SK-N-SH (cell line): ENCODE measurements at regions not wholly inside any gene's neighbourhood (a gene's known extent, or its start where the extent isn't known, plus 50 kb on each side); places are given as distances from the start of the nearest gene placed in this dataset.

Experiments
- CTCF ChIA-PET: fragments of 300-600, 350-600 bp; formaldehyde crosslinking; extraction: SDS; loops from one replicate; lab custom pipeline; 2021; lab: Yijun Ruan, JAX
- POLR2A ChIA-PET: fragments of 350-600 bp; sonication (Branson Sonifier 250); formaldehyde crosslinking; extraction: SDS; loops from one replicate; lab custom pipeline; 2020; ENCODE audit warnings: antibody characterized with exemption, inconsistent platforms; lab: Yijun Ruan, JAX
- DNase-seq: peaks from one replicate; pipeline ENCODE4 v3.0.0; 2012
- H2AFZ ChIP-seq: fragments of 200-600 bp; sonication (generic); 2 replicates; pipeline ENCODE4 v1.8.1; 2016; ENCODE audit warnings: antibody characterized with exemption, mild to moderate bottlenecking, low read depth
- H3F3A ChIP-seq: fragments of 200-600 bp; sonication (generic); replicated peaks from 2 replicates; pipeline ENCODE3; 2016; ENCODE audit warnings: antibody characterized with exemption, mild to moderate bottlenecking; ENCODE audit not compliant: insufficient read depth
- H3K27ac ChIP-seq, 2 experiments: fragments of 200-500 bp in 1 of 2; fragments of 200-600 bp in 1 of 2; sonication (Bioruptor generic) in 1 of 2; sonication (generic), shearing (Covaris generic) in 1 of 2; 2 replicates each; pipeline versions ENCODE4 v1.5.1 to v1.6.1; 2014 to 2016; ENCODE audit warnings: low read depth in 2 of 2, inconsistent platforms in 1 of 2, low read length in 1 of 2, mild to moderate bottlenecking in 1 of 2, mixed read lengths in 1 of 2
- H3K27me3 ChIP-seq: fragments of 200-600 bp; sonication (generic), shearing (Covaris generic); 2 replicates; pipeline ENCODE4 v1.6.1; 2016; ENCODE audit warnings: mixed run types; ENCODE audit not compliant: insufficient read depth
- H3K36me3 ChIP-seq, 2 experiments: fragments of 200-500 bp in 1 of 2; fragments of 200-600 bp in 1 of 2; sonication (Bioruptor generic) in 1 of 2; sonication (generic) in 1 of 2; replicated peaks in 1 of 2; 2 replicates each; pipeline versions ENCODE3 to v1.5.1; 2014 to 2016; ENCODE audit warnings: low read length in 1 of 2, mild to moderate bottlenecking in 1 of 2; ENCODE audit not compliant: insufficient read depth in 2 of 2, control insufficient read depth in 1 of 2
- H3K4me1 ChIP-seq, 2 experiments: fragments of 200-500 bp in 1 of 2; fragments of 200-600 bp in 1 of 2; sonication (Bioruptor generic) in 1 of 2; sonication (generic), shearing (Covaris generic) in 1 of 2; 2 replicates each; pipeline versions ENCODE4 v1.5.1 to v1.6.1; 2014 to 2016; ENCODE audit warnings: low read depth in 1 of 2, low read length in 1 of 2, mixed run types in 1 of 2; ENCODE audit not compliant: insufficient read depth in 2 of 2, control insufficient read depth in 1 of 2
- H3K4me2 ChIP-seq: fragments of 200-600 bp; sonication (generic), shearing (Covaris generic); 2 replicates; pipeline ENCODE4 v1.6.1; 2017; ENCODE audit warnings: mixed run types
- H3K4me3 ChIP-seq, 2 experiments: fragments of 200-500 bp in 1 of 2; fragments of 200-600 bp in 1 of 2; sonication (Bioruptor generic) in 1 of 2; sonication (generic), shearing (Covaris generic) in 1 of 2; 2 replicates each; pipeline versions ENCODE4 v1.5.1 to v1.8.1; 2014 to 2016; ENCODE audit warnings: low read depth in 2 of 2, inconsistent platforms in 1 of 2, low read length in 1 of 2, mild to moderate bottlenecking in 1 of 2, mixed read lengths in 1 of 2, moderate library complexity in 1 of 2
- H3K79me2 ChIP-seq: fragments of 200-600 bp; sonication (generic); 2 replicates; pipeline ENCODE4 v1.8.1; 2017; ENCODE audit warnings: mild to moderate bottlenecking; ENCODE audit not compliant: insufficient read depth
- H3K9ac ChIP-seq: fragments of 200-600 bp; sonication (generic); 2 replicates; pipeline ENCODE4 v1.6.1; 2017; ENCODE audit warnings: mixed run types
- H3K9me2 ChIP-seq: fragments of 200-600 bp; sonication (generic); 2 replicates; pipeline ENCODE4 v1.6.1; 2017; ENCODE audit warnings: mixed run types
- H3K9me3 ChIP-seq: fragments of 200-600 bp; sonication (generic); 2 replicates; pipeline ENCODE4 v1.6.1; 2017; ENCODE audit warnings: mixed run types, mild to moderate bottlenecking, moderate library complexity
- H4K20me1 ChIP-seq: fragments of 200-600 bp; sonication (generic); 2 replicates; pipeline ENCODE4 v1.6.1; 2017; ENCODE audit warnings: mild to moderate bottlenecking, mixed run types; ENCODE audit not compliant: insufficient read depth
- CHD2 ChIP-seq: fragments of 150-350 bp; IDR thresholded peaks from 2 replicates; pipeline ENCODE4 v1.6.1; 2018; ENCODE audit warnings: low read length; ENCODE audit not compliant: partially characterized antibody
- ELF1 ChIP-seq: IDR thresholded peaks from 2 replicates; pipeline ENCODE4 v1.4.0; 2012
- EP300 ChIP-seq, 2 experiments: IDR thresholded peaks; 2 replicates each; pipeline versions ENCODE4 v1.4.0 to v1.6.1; 2012; ENCODE audit warnings: borderline replicate concordance in 1 of 2, low read depth in 1 of 2, low read length in 1 of 2
- EZH2phosphoT487 ChIP-seq: fragments of 200-600 bp; sonication (generic); IDR thresholded peaks from 2 replicates; pipeline ENCODE4 v1.6.1; 2017; ENCODE audit warnings: low read depth, mixed run types, mild to moderate bottlenecking, antibody characterized with exemption, moderate library complexity, borderline replicate concordance
- FOSL2 ChIP-seq: IDR thresholded peaks from 2 replicates; pipeline ENCODE4 v1.4.0; 2012; ENCODE audit warnings: low read depth, mild to moderate bottlenecking, moderate library complexity, borderline replicate concordance
- FOXM1 ChIP-seq: IDR thresholded peaks from 2 replicates; pipeline ENCODE4 v1.4.0; 2012; ENCODE audit warnings: low read depth, mild to moderate bottlenecking
- GATA2 ChIP-seq: sonication (generic); formaldehyde crosslinking; IDR thresholded peaks from 2 replicates; pipeline ENCODE4 v1.5.0; 2020; ENCODE audit warnings: mild to moderate bottlenecking, missing genetic modification reagents
- JUND ChIP-seq: IDR thresholded peaks from 2 replicates; pipeline ENCODE4 v1.4.0; 2012
- MEF2A ChIP-seq: IDR thresholded peaks from 2 replicates; pipeline ENCODE4 v1.4.0; 2012; ENCODE audit warnings: low read depth, borderline replicate concordance
- MXI1 ChIP-seq: IDR thresholded peaks from 2 replicates; pipeline ENCODE4 v1.6.1; 2012; ENCODE audit warnings: mild to moderate bottlenecking, low read depth, low read length, improper control_type of control experiment
- POLR2AphosphoS5 ChIP-seq: IDR thresholded peaks from 2 replicates; pipeline ENCODE4 v1.6.1; 2012; ENCODE audit warnings: low read depth, low read length
- RCOR1 ChIP-seq: fragments of 150-350 bp; IDR thresholded peaks from 2 replicates; pipeline ENCODE4 v1.6.1; 2017; ENCODE audit warnings: antibody characterized with exemption, low read length
- RXRA ChIP-seq: IDR thresholded peaks from 2 replicates; pipeline ENCODE4 v1.4.0; 2012; ENCODE audit warnings: low read depth, mild to moderate bottlenecking, borderline replicate concordance
- SMC3 ChIP-seq: IDR thresholded peaks from 2 replicates; pipeline ENCODE4 v1.6.1; 2012; ENCODE audit warnings: low read depth, low read length, improper control_type of control experiment
- TCF12 ChIP-seq: IDR thresholded peaks from 2 replicates; pipeline ENCODE4 v1.4.0; 2012
- WGBS: methylation state at CpG from one replicate; pipeline ENCODE4 v1.1.6; 2017; ENCODE audit warnings: low lambda C conversion rate; 5-methylcytosine and 5-hydroxymethylcytosine counted together
- TF ChIP-seq, protein P1 (sequence below): IDR thresholded peaks from 2 replicates; pipeline ENCODE4 v1.4.0; 2012; ENCODE audit warnings: low read depth
- TF ChIP-seq, protein P2 (sequence below): IDR thresholded peaks from 2 replicates; pipeline ENCODE4 v1.6.1; 2012; ENCODE audit warnings: mild to moderate bottlenecking, low read depth, low read length, moderate library complexity
- TF ChIP-seq, protein P3 (sequence below): IDR thresholded peaks from 2 replicates; pipeline ENCODE4 v1.4.0; 2012; ENCODE audit warnings: low read depth, borderline replicate concordance
- TF ChIP-seq, protein P4 (sequence below): IDR thresholded peaks from 2 replicates; pipeline ENCODE4 v1.4.0; 2012; ENCODE audit warnings: low read depth, borderline replicate concordance
- TF ChIP-seq, protein P5 (sequence below): fragments of 200-600 bp; sonication (generic); IDR thresholded peaks from 2 replicates; pipeline ENCODE4 v1.6.1; 2017; ENCODE audit warnings: antibody characterized with exemption, mild to moderate bottlenecking, moderate library complexity

DNA sequence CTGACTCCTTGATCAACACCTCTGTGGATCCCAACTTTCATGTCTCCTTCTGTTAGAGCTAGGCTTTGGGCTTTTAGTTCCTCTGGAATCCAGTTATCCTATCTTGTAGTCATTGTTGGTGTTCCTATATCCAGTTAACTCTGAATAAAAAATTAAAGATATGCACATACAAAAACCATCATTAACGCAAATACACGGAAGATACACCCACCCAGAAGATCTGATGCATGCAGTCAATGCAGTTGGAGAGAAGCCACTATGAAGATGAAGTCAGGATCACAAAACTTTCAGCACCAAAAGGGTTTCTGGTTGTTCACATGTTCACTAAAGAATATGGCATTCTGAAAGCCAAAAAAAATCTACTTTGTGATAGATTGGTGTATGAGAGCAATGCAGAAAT is 123.6 kb upstream of the LHX8 start:
- Histone ChIP-seq H3K4me1 (no peaks in the 10 kb centered on the region), H2AFZ (no peak overlapping the region), H3K27ac (no peak overlapping the region), H3K4me2 (no peak overlapping the region), H3K79me2 (no peaks in the 10 kb centered on the region), H3K27me3 (no peaks in the 10 kb centered on the region), H3K9ac (no peak overlapping the region), H3K9me3 (no peaks in the 10 kb centered on the region), H3K9me2 (no peaks in the 10 kb centered on the region), H3F3A (no peaks in the 10 kb centered on the region), H3K36me3 (no peaks in the 10 kb centered on the region), H4K20me1 (no peaks in the 10 kb centered on the region), H3K4me3 (no peak overlapping the region)
- POLR2A ChIA-PET = no interaction called here
- no peak for DNase-seq
- 22% methylated on average over 2 of the region's 2 CpGs for WGBS
- TF ChIP-seq MEF2A = no peak
- no peak for TF ChIP-seq SMC3
- no peak for TF ChIP-seq CHD2
- no peak for TF ChIP-seq POLR2AphosphoS5
- TF ChIP-seq, protein P1, sequence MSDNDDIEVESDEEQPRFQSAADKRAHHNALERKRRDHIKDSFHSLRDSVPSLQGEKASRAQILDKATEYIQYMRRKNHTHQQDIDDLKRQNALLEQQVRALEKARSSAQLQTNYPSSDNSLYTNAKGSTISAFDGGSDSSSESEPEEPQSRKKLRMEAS = no peak
- no peak for TF ChIP-seq RCOR1
- no peak for TF ChIP-seq JUND
- TF ChIP-seq GATA2 (CRISPR knock-in tag) = no peak
- no peak for TF ChIP-seq ELF1
- TF ChIP-seq, protein P2, sequence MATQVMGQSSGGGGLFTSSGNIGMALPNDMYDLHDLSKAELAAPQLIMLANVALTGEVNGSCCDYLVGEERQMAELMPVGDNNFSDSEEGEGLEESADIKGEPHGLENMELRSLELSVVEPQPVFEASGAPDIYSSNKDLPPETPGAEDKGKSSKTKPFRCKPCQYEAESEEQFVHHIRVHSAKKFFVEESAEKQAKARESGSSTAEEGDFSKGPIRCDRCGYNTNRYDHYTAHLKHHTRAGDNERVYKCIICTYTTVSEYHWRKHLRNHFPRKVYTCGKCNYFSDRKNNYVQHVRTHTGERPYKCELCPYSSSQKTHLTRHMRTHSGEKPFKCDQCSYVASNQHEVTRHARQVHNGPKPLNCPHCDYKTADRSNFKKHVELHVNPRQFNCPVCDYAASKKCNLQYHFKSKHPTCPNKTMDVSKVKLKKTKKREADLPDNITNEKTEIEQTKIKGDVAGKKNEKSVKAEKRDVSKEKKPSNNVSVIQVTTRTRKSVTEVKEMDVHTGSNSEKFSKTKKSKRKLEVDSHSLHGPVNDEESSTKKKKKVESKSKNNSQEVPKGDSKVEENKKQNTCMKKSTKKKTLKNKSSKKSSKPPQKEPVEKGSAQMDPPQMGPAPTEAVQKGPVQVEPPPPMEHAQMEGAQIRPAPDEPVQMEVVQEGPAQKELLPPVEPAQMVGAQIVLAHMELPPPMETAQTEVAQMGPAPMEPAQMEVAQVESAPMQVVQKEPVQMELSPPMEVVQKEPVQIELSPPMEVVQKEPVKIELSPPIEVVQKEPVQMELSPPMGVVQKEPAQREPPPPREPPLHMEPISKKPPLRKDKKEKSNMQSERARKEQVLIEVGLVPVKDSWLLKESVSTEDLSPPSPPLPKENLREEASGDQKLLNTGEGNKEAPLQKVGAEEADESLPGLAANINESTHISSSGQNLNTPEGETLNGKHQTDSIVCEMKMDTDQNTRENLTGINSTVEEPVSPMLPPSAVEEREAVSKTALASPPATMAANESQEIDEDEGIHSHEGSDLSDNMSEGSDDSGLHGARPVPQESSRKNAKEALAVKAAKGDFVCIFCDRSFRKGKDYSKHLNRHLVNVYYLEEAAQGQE = no peak
- no peak for TF ChIP-seq RXRA
- no peak for TF ChIP-seq TCF12
- TF ChIP-seq MXI1 = no peak
- TF ChIP-seq, protein P3, sequence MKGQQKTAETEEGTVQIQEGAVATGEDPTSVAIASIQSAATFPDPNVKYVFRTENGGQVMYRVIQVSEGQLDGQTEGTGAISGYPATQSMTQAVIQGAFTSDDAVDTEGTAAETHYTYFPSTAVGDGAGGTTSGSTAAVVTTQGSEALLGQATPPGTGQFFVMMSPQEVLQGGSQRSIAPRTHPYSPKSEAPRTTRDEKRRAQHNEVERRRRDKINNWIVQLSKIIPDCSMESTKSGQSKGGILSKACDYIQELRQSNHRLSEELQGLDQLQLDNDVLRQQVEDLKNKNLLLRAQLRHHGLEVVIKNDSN = no peak
- TF ChIP-seq EP300 (IDR thresholded peaks at IDR 0.05; ENCODE audit: borderline replicate concordance in 1 of 2, low read depth in 1 of 2, low read length in 1 of 2) = no peak
- no peak for TF ChIP-seq FOXM1
- TF ChIP-seq, protein P4, sequence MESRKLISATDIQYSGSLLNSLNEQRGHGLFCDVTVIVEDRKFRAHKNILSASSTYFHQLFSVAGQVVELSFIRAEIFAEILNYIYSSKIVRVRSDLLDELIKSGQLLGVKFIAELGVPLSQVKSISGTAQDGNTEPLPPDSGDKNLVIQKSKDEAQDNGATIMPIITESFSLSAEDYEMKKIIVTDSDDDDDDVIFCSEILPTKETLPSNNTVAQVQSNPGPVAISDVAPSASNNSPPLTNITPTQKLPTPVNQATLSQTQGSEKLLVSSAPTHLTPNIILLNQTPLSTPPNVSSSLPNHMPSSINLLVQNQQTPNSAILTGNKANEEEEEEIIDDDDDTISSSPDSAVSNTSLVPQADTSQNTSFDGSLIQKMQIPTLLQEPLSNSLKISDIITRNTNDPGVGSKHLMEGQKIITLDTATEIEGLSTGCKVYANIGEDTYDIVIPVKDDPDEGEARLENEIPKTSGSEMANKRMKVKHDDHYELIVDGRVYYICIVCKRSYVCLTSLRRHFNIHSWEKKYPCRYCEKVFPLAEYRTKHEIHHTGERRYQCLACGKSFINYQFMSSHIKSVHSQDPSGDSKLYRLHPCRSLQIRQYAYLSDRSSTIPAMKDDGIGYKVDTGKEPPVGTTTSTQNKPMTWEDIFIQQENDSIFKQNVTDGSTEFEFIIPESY = no peak
- TF ChIP-seq EZH2phosphoT487 = no peak
- no peak for TF ChIP-seq FOSL2
- TF ChIP-seq, protein P5, sequence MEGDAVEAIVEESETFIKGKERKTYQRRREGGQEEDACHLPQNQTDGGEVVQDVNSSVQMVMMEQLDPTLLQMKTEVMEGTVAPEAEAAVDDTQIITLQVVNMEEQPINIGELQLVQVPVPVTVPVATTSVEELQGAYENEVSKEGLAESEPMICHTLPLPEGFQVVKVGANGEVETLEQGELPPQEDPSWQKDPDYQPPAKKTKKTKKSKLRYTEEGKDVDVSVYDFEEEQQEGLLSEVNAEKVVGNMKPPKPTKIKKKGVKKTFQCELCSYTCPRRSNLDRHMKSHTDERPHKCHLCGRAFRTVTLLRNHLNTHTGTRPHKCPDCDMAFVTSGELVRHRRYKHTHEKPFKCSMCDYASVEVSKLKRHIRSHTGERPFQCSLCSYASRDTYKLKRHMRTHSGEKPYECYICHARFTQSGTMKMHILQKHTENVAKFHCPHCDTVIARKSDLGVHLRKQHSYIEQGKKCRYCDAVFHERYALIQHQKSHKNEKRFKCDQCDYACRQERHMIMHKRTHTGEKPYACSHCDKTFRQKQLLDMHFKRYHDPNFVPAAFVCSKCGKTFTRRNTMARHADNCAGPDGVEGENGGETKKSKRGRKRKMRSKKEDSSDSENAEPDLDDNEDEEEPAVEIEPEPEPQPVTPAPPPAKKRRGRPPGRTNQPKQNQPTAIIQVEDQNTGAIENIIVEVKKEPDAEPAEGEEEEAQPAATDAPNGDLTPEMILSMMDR = no peak
- CTCF ChIA-PET = no interaction called here
